T-helper 17 cell (primary cell): ENCODE measurements at regions not wholly inside any gene's neighbourhood (a gene's known extent, or its start where the extent isn't known, plus 50 kb on each side); places are given as distances from the start of the nearest gene placed in this dataset.

ENCODE experiments used
- ATAC-seq: fragments of 150-1000 bp; cut with Tn5 transposase; 2 replicates; pipeline ENCODE4 v1.10.0; 2021; ENCODE audit warnings: mild to moderate bottlenecking, moderate library complexity
- DNase-seq, 3 donors: peaks; one replicate each; pipeline versions ENCODE4 v3.0.0 to v3.0.0-alpha.2; 2020 to 2021
- H3K9me3 ChIP-seq: one replicate; pipeline ENCODE4 v1.7.0; 2013; ENCODE audit warnings: low read length, mild to moderate bottlenecking; ENCODE audit not compliant: control insufficient read depth, poor library complexity, severe bottlenecking
- H3K27ac Mint-ChIP-seq: one replicate; pipeline ENCODE4 v1.8.0; 2022; ENCODE audit warnings: mild to moderate bottlenecking, moderate library complexity, mixed read lengths
- H3K27me3 Mint-ChIP-seq: one replicate; pipeline ENCODE4 v1.8.0; 2022; ENCODE audit warnings: mixed read lengths
- H3K36me3 Mint-ChIP-seq: one replicate; pipeline ENCODE4 v1.8.0; 2022; ENCODE audit warnings: low read depth, mixed read lengths
- H3K4me1 Mint-ChIP-seq: one replicate; pipeline ENCODE4 v1.8.0; 2022; ENCODE audit warnings: mild to moderate bottlenecking, mixed read lengths
- H3K4me3 Mint-ChIP-seq: one replicate; pipeline ENCODE4 v1.8.0; 2022; ENCODE audit warnings: mild to moderate bottlenecking, moderate library complexity, mixed read lengths

GRCh38 chr2:78907089-78907488, 118.4 kb upstream of the REG3G start:
- DNase-seq (no peak), ATAC-seq (no peak)
- Mint-ChIP-seq H3K4me1 (no peaks in the 10 kb centered on the region), H3K4me3 (no peak overlapping the region), H3K36me3 (no peaks in the 10 kb centered on the region), H3K27me3 (no peaks in the 10 kb centered on the region), H3K27ac (no peak overlapping the region)
- peaks cover 2% of the 10 kb centered on the region for H3K9me3 ChIP-seq

GRCh38 chr2:78908973-78909372, 116.5 kb upstream of the REG3G start:
- ATAC-seq (no peak), DNase-seq (no peak)
- H3K27me3 Mint-ChIP-seq: no peaks in the 10 kb centered on the region
- peaks cover 2% of the 10 kb centered on the region for H3K9me3 ChIP-seq
- H3K27ac Mint-ChIP-seq: no peak overlapping the region
- H3K36me3 Mint-ChIP-seq: no peaks in the 10 kb centered on the region
- no peak overlapping the region for H3K4me3 Mint-ChIP-seq
- no peaks in the 10 kb centered on the region for H3K4me1 Mint-ChIP-seq

GRCh38 chr2:78910376-78910775, 115.1 kb upstream of the REG3G start:
- Mint-ChIP-seq H3K4me1 (no peaks in the 10 kb centered on the region), H3K27me3 (no peaks in the 10 kb centered on the region), H3K27ac (no peak overlapping the region), H3K36me3 (no peaks in the 10 kb centered on the region), H3K4me3 (no peak overlapping the region)
- DNase-seq (no peak), ATAC-seq (no peak)
- H3K9me3 ChIP-seq: peaks cover 2% of the 10 kb centered on the region

GRCh38 chr2:78913257-78913656, 112.2 kb upstream of the REG3G start:
- DNase-seq: no peak
- no peaks in the 10 kb centered on the region for H3K27me3 Mint-ChIP-seq
- H3K4me3 Mint-ChIP-seq: no peak overlapping the region
- no peaks in the 10 kb centered on the region for H3K9me3 ChIP-seq
- ATAC-seq: no peak
- H3K27ac Mint-ChIP-seq: no peak overlapping the region
- no peaks in the 10 kb centered on the region for H3K4me1 Mint-ChIP-seq
- H3K36me3 Mint-ChIP-seq: no peaks in the 10 kb centered on the region

GRCh38 chr2:78925258-78925657, 100.2 kb upstream of the REG3G start:
- DNase-seq: no peak

GRCh38 chr2:78928502-78928901, 97.0 kb upstream of the REG3G start:
- Mint-ChIP-seq H3K4me1 (no peaks in the 10 kb centered on the region), H3K27ac (no peak overlapping the region), H3K27me3 (no peaks in the 10 kb centered on the region), H3K4me3 (no peak overlapping the region), H3K36me3 (no peaks in the 10 kb centered on the region)
- H3K9me3 ChIP-seq: no peaks in the 10 kb centered on the region
- no peak for DNase-seq
- no peak for ATAC-seq

More at GRCh38 chr2:78925258-78925657, 100.2 kb upstream of the REG3G start:
- Mint-ChIP-seq H3K4me3 (no peak overlapping the region), H3K4me1 (no peaks in the 10 kb centered on the region), H3K27me3 (no peaks in the 10 kb centered on the region), H3K27ac (no peak overlapping the region), H3K36me3 (no peaks in the 10 kb centered on the region)
- ATAC-seq: no peak
- H3K9me3 ChIP-seq: no peaks in the 10 kb centered on the region

- Mint-ChIP-seq H3K36me3 (no peaks in the 10 kb centered on the region), H3K4me3 (no peak overlapping the region), H3K4me1 (no peaks in the 10 kb centered on the region)
Observed at GRCh38 chr2:78940998-78941397, 84.5 kb upstream of the REG3G start.

GRCh38 chr2:78941751-78942150, 83.8 kb upstream of the REG3G start:
- Mint-ChIP-seq H3K36me3 (no peaks in the 10 kb centered on the region), H3K27ac (no peak overlapping the region), H3K4me1 (no peaks in the 10 kb centered on the region), H3K27me3 (no peaks in the 10 kb centered on the region), H3K4me3 (no peak overlapping the region)
- H3K9me3 ChIP-seq: no peaks in the 10 kb centered on the region
- DNase-seq (no peak), ATAC-seq (no peak)

More at GRCh38 chr2:78940998-78941397, 84.5 kb upstream of the REG3G start:
- DNase-seq (no peak), ATAC-seq (no peak)
- Mint-ChIP-seq H3K27me3 (no peaks in the 10 kb centered on the region), H3K27ac (no peak overlapping the region)
- H3K9me3 ChIP-seq: no peaks in the 10 kb centered on the region

- H3K4me1 Mint-ChIP-seq: no peaks in the 10 kb centered on the region
- no peaks in the 10 kb centered on the region for H3K36me3 Mint-ChIP-seq
- H3K27ac Mint-ChIP-seq: no peak overlapping the region
- no peak for DNase-seq
- H3K4me3 Mint-ChIP-seq: no peak overlapping the region
- no peaks in the 10 kb centered on the region for H3K27me3 Mint-ChIP-seq
- H3K9me3 ChIP-seq: peaks cover 2% of the 10 kb centered on the region
- no peak for ATAC-seq
Observed at GRCh38 chr2:78963881-78964280, 61.6 kb upstream of the REG3G start.

- no peaks in the 10 kb centered on the region for H3K36me3 Mint-ChIP-seq
- no peaks in the 10 kb centered on the region for H3K4me1 Mint-ChIP-seq
- DNase-seq: no peak
- ATAC-seq: no peak
- H3K9me3 ChIP-seq: peaks cover 2% of the 10 kb centered on the region
- H3K27me3 Mint-ChIP-seq: no peaks in the 10 kb centered on the region
- H3K27ac Mint-ChIP-seq: no peak overlapping the region
- no peak overlapping the region for H3K4me3 Mint-ChIP-seq
Observed at GRCh38 chr2:78967294-78967693, 58.2 kb upstream of the REG3G start.

- Mint-ChIP-seq H3K27me3 (no peaks in the 10 kb centered on the region), H3K27ac (no peak overlapping the region), H3K4me3 (no peak overlapping the region), H3K4me1 (no peaks in the 10 kb centered on the region), H3K36me3 (no peaks in the 10 kb centered on the region)
- ATAC-seq (no peak), DNase-seq (no peak)
- no peaks in the 10 kb centered on the region for H3K9me3 ChIP-seq
Observed at GRCh38 chr2:78973630-78974029, 51.9 kb upstream of the REG3G start.
